ENCODE measurements at regions not wholly inside any gene's neighbourhood (a gene's known extent, or its start where the extent isn't known, plus 50 kb on each side); places are given as distances from the start of the nearest gene placed in this dataset.

DNA sequence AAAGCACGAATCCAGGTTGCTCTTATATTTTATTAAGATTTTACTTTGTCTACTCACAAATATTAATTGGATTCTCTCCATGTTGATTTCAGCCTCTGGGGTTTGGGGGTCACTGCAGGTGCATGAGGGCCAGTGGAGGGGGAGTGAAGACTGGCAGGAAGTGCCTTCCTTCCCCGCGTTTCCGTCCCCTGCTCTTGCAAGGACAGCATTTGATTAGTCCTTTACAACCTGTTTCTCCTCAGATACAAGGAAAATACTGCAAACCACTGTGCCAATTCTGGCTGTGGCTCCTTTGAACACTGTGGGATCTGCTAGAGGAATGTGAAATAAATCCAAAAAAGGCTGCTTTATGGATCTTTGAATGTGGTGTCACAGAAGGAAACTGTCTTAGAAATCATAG, 291.8 kb downstream of the ETNK1 start:
- TF ChIP-seq EZH2 (IDR thresholded peaks at IDR 0.05; ENCODE audit: low read length, missing control alignments) (no peak), CTCF (conservative IDR thresholded peaks at IDR 0.05 in 1 of 2, IDR thresholded peaks at IDR 0.05 in 1 of 2; ENCODE audit: low read depth in 1 of 2, low read length in 2 of 2) (no peak)
- H3K9ac ChIP-seq (ENCODE audit: insufficient read depth, low read length), result no peak overlapping the region
- H3K4me2 ChIP-seq (ENCODE audit: extremely low read depth, insufficient read depth, low read length), result no peak overlapping the region
- H4K20me1 ChIP-seq (ENCODE audit: control insufficient read depth, extremely low read depth, insufficient read depth, low read length), result no peaks in the 10 kb centered on the region
- no peak overlapping the region for H3K4me3 ChIP-seq (replicated peaks in 1 of 4; ENCODE audit: control extremely low read depth in 1 of 4, insufficient read depth in 1 of 4, low read depth in 3 of 4, low read length in 4 of 4)
- H3K9me3 ChIP-seq (ENCODE audit: control insufficient read depth, insufficient read depth, low read depth, low read length), result no peaks in the 10 kb centered on the region
- H3K4me1 ChIP-seq (ENCODE audit: control insufficient read depth, extremely low read depth, insufficient read depth, low read length), result no peaks in the 10 kb centered on the region
- no peaks in the 10 kb centered on the region for H3K36me3 ChIP-seq (ENCODE audit: control insufficient read depth, insufficient read depth, low read length)
- H3K27ac ChIP-seq (ENCODE audit: insufficient read depth, low read length), result no peak overlapping the region
- no peaks in the 10 kb centered on the region for H3K27me3 ChIP-seq (ENCODE audit: control insufficient read depth, insufficient read depth, low read length)
- no peak for DNase-seq (ENCODE audit: low read depth in 2 of 2)
- H3K79me2 ChIP-seq (ENCODE audit: control insufficient read depth, insufficient read depth, low read length), result no peaks in the 10 kb centered on the region
- no peak overlapping the region for H2AFZ ChIP-seq (ENCODE audit: low read length)

DNA sequence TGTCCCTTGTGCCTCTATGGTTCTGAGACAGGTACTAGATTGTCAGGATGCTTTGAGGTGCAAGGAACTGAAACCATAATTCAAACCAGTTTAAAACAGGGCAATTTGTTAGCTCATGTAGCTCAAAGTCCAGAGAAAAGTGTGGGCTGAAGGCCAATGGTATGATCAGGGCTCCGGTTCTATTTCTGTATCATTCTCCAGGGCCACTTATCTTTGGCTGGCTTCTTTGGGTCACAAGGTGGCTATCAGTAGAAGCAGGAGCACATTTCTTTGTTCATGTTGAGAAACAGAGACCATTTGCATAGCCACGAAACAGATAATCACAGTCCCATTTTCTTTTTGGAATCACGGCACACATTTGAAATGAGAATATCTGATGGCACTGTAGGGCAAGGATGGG, 294.9 kb downstream of the ETNK1 start:
- no peaks in the 10 kb centered on the region for H4K20me1 ChIP-seq (ENCODE audit: control insufficient read depth, extremely low read depth, insufficient read depth, low read length)
- no peaks in the 10 kb centered on the region for H3K27me3 ChIP-seq (ENCODE audit: control insufficient read depth, insufficient read depth, low read length)
- TF ChIP-seq CTCF (conservative IDR thresholded peaks at IDR 0.05 in 1 of 2, IDR thresholded peaks at IDR 0.05 in 1 of 2; ENCODE audit: low read depth in 1 of 2, low read length in 2 of 2) (no peak), EZH2 (IDR thresholded peaks at IDR 0.05; ENCODE audit: low read length, missing control alignments) (no peak)
- no peaks in the 10 kb centered on the region for H3K79me2 ChIP-seq (ENCODE audit: control insufficient read depth, insufficient read depth, low read length)
- DNase-seq (ENCODE audit: low read depth in 2 of 2), result no peak
- no peaks in the 10 kb centered on the region for H3K4me1 ChIP-seq (ENCODE audit: control insufficient read depth, extremely low read depth, insufficient read depth, low read length)
- no peak overlapping the region for H3K27ac ChIP-seq (ENCODE audit: insufficient read depth, low read length)
- no peaks in the 10 kb centered on the region for H3K9me3 ChIP-seq (ENCODE audit: control insufficient read depth, insufficient read depth, low read depth, low read length)
- H3K4me3 ChIP-seq (replicated peaks in 1 of 4; ENCODE audit: control extremely low read depth in 1 of 4, insufficient read depth in 1 of 4, low read depth in 3 of 4, low read length in 4 of 4), result no peak overlapping the region
- H3K9ac ChIP-seq (ENCODE audit: insufficient read depth, low read length), result no peak overlapping the region
- H3K4me2 ChIP-seq (ENCODE audit: extremely low read depth, insufficient read depth, low read length), result no peak overlapping the region
- H3K36me3 ChIP-seq (ENCODE audit: control insufficient read depth, insufficient read depth, low read length), result no peaks in the 10 kb centered on the region
- no peak overlapping the region for H2AFZ ChIP-seq (ENCODE audit: low read length)

DNA sequence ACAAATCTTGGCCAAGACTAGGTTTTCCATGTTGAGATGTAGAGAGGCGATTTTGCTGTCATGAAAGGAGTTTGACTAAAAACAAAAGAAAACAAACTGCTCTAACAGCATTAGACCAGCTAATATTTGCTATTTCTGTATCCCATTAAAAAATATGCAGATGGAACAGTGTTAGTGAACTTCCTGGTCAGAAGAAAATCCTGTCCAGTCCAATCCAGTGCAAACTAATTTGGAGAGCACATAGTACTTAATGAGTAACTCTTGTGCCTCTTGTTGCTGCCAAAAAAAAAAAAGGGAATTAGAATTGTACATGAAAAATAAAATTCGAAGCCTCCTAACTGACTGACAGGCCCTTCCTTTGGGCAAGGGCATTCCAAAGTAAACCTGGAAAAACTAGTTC, 298.8 kb downstream of the ETNK1 start:
- Histone ChIP-seq H3K4me3 (replicated peaks in 1 of 4; ENCODE audit: control extremely low read depth in 1 of 4, insufficient read depth in 1 of 4, low read depth in 3 of 4, low read length in 4 of 4) (no peak overlapping the region), H3K9ac (ENCODE audit: insufficient read depth, low read length) (no peak overlapping the region), H2AFZ (ENCODE audit: low read length) (no peak overlapping the region), H3K4me2 (ENCODE audit: extremely low read depth, insufficient read depth, low read length) (no peak overlapping the region), H3K27me3 (ENCODE audit: control insufficient read depth, insufficient read depth, low read length) (no peaks in the 10 kb centered on the region), H3K79me2 (ENCODE audit: control insufficient read depth, insufficient read depth, low read length) (no peaks in the 10 kb centered on the region), H3K27ac (ENCODE audit: insufficient read depth, low read length) (no peak overlapping the region), H3K9me3 (ENCODE audit: control insufficient read depth, insufficient read depth, low read depth, low read length) (no peaks in the 10 kb centered on the region), H4K20me1 (ENCODE audit: control insufficient read depth, extremely low read depth, insufficient read depth, low read length) (no peaks in the 10 kb centered on the region), H3K4me1 (ENCODE audit: control insufficient read depth, extremely low read depth, insufficient read depth, low read length) (no peaks in the 10 kb centered on the region), H3K36me3 (ENCODE audit: control insufficient read depth, insufficient read depth, low read length) (no peaks in the 10 kb centered on the region)
- TF ChIP-seq CTCF (conservative IDR thresholded peaks at IDR 0.05 in 1 of 2, IDR thresholded peaks at IDR 0.05 in 1 of 2; ENCODE audit: low read depth in 1 of 2, low read length in 2 of 2) (no peak), EZH2 (IDR thresholded peaks at IDR 0.05; ENCODE audit: low read length, missing control alignments) (no peak)
- no peak for DNase-seq (ENCODE audit: low read depth in 2 of 2)
